ENCODE measurements at regions not wholly inside any gene's neighbourhood (a gene's known extent, or its start where the extent isn't known, plus 50 kb on each side); places are given as distances from the start of the nearest gene placed in this dataset.
"Not testable (repeated sequence)": the region's sequence is repeated elsewhere in the genome, so short reads cannot be mapped to it uniquely, and the experiment has no call there.

DNA sequence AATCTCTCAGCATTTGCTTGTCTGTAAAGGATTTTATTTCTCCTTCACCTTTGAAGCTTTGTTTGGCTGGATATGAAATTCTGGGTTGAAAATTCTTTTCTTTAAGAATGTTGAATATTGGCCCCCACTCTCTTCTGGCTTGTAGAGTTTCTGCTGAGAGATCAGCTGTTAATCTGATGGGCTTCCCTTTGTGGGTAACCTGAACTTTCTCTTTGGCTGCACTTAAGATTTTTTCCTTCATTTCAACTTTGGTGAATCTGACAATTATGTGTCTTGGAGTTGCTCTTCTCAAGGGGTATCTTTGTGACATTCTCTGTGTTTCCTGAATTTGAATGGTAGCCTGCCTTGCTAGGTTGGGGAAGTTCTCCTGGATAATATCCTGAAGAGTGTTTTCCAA lies 189.4 kb downstream of the TTC6 start:
- DNase-seq (ENCODE audit: low read depth in 4 of 4, low spot score in 3 of 4) = not testable (repeated sequence)

DNA sequence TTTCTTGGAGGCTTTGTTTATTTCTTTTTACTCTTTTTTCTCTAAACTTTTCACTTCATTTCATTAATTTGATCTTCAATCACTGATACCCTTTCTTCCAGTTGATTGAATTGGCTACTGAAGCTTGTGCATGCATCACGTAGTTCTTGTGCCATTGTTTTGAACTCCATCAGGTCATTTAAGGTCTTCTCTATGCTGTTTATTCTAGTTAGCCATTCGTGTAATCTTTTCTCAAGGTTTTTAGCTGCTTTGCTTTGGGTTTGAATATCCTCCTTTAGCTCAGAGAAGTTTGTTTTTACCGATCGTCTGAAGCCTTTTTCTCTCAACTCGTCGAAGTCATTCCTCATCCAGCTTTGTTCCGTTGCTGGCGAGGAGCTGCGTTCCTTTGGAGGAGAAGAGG lies 189.9 kb downstream of the TTC6 start:
- not testable (repeated sequence) for DNase-seq (ENCODE audit: low read depth in 4 of 4, low spot score in 3 of 4)

DNA sequence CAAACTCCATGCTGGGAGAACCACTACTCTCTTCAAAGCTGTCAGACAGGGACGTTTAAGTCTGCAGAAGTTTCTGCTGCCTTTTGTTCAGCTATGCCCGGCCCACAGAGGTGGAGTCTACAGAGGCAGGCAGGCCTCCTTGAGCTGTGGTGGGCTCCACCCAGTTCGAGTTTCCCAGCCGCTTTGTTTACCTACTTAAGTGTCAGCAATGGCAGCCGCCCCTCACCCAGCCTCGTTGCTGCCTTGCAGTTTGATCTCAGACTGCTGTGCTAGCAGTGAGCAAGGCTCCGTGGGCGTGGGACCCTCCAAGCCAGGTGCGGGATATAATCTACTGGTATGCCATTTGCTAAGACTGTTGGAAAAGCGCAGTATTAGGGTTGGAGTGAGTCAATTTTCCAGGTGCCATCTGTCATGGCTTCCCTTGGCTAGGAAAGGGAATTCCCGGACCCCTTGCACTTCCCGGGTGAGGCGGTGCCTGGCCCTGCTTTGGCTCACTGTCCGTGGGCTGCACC lies 190.7 kb downstream of the TTC6 start:
- not testable (repeated sequence) for DNase-seq (ENCODE audit: low read depth in 4 of 4, low spot score in 3 of 4)

DNA sequence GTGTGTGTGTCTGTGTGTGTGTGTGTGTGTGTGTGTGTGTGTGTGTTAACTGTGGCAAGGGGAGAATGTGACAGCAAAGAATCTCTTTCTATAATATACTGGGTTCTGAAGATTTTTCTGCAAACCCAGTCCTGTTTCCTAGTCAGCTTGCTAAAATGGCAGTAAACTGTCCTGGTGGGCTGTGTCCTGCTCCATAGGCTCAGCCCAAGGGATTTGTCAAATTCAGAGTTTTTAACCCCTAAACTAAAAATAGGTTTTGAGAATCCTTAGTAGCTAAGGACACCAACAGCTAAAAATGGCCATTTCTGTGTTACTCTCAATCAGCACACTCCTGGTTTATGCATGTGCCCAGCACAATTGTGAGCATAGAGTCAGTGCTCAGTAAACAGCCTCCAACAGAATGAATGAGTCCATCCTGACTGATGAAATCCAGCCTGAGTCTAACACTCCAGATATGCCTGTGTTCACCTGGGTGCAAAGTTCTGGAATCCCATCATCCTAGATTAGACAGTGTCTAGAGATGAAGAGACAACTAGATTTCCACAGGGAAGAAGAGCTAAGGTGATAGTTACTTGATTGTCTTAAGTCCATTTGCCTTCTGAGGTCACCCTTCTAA lies 192.6 kb downstream of the TTC6 start:
- DNase-seq (ENCODE audit: low read depth in 4 of 4, low spot score in 3 of 4) = no peak

DNA sequence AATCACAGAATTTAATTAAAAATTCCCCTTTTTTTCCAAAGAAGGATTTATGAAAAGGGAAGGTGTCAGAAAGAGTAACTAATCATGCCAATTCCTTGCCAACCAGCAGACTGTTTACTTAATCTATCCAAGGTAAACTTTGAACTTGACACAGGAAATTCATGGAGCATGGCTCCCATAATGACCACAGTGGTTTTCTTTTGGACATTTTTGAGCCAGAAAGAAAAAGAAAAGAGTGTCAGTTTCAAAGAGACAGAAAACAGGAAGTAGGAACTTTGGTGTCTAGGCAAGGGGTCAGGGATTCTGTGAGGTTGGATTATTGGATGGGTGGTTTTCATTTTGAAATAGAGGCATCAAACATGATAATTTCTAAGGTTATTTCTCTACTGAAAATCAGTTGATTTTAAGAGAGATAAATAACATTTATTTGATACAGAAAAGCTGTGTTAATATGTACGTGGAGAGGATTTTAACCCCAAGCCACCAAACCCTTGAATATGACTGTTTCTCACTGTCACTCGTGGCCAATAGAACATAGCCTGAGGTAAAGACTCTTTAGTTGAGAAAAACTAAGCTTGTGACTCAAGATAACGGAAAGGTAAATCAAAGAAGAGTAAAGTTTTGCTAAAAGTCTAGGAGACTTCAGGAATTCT lies 196.1 kb downstream of the TTC6 start:
- peak in 3 of 4 donors; percentile 3 to 9 (median 5) for DNase-seq (ENCODE audit: low read depth in 4 of 4, low spot score in 3 of 4)

DNA sequence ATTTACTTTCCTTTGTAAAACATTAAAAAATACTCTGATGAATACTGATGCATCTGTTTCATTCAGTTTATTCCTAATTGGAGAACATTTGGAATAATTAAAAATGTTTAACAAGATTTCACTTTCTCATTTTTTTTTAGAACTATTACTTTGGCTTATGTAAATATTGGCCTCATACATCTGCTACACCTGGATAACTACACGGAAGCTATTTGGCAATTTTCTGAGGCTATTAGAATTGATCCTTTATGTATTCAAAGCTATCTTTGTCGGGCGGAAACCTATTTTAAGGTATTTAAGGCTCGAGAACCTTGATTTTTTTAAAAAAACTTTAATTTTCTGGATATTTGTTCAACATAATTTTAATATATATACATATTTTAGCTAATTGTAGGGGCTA lies 196.7 kb downstream of the TTC6 start:
- no peak for DNase-seq (ENCODE audit: low read depth in 4 of 4, low spot score in 3 of 4)

DNA sequence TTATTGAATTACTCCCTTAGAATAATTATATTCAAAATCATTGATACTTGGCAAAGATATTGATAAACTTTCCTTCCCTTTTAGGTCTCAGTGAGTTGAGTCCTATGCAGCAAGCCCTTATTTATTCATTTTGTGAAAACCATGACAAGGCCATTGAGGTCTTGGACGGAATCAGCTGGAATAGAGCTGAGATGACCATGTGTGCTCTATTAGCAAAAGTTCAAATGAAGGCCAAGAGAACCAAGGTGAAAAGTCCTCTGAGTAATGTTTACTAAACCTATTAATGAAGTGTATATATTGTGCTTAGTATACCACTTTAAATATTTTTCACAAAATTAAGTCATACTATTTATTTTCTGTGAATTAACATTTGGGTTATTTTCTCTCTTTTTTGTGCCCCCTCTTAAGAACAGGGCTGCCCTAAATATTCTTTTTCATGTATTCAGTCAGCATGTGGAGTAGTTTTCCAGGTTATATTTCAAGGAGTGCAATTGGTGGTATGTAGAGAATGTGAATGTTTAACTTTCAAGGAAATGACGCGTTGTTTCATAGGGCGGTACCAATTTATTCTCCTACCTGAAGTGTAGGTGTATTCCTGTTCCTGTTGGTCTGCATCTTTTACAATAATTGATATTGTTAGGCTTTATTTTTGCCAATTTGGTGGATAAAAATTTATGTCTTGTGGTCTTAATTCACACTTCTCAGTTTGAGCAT lies 201.4 kb downstream of the TTC6 start:
- DNase-seq (ENCODE audit: low read depth in 4 of 4, low spot score in 3 of 4) = no peak

DNA sequence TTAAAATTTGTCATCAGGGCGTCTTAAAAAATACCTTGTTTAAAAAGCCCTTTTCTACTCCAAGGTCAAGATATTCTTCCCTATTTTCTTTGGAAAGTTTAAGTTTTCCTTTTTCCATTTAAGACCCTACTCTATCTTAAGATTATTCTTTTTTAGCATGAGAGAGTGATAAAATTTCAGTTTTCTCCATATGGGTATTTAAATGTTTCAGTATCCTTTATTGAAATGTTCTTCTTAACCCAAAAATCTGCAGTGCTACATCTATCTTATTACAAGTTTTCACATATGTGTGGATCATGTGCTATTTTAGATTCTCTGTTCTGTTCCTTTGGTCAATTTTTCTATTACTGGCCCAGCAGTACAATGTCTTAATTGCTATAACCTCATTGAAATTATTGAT lies 202.2 kb downstream of the TTC6 start:
- no peak for DNase-seq (ENCODE audit: low read depth in 4 of 4, low spot score in 3 of 4)

DNA sequence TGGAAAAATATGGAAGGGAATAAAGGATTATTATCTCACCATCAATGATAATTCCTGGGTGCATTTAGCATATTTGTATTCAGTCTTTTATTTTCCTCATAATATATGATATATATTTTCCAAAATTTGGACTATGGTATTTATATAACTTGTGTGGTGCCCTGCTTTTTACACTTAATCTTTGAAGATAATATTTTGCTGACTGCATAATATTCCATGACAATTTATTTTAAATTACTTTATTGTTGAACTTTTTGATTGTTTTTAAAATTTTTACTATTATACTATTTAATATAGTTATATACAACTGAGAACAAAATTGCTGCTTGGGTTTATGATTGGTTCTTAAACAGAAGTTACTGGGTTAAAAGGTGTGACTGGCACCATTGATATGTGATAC lies 212.3 kb downstream of the TTC6 start:
- no peak for DNase-seq (ENCODE audit: low read depth in 4 of 4, low spot score in 3 of 4)

DNA sequence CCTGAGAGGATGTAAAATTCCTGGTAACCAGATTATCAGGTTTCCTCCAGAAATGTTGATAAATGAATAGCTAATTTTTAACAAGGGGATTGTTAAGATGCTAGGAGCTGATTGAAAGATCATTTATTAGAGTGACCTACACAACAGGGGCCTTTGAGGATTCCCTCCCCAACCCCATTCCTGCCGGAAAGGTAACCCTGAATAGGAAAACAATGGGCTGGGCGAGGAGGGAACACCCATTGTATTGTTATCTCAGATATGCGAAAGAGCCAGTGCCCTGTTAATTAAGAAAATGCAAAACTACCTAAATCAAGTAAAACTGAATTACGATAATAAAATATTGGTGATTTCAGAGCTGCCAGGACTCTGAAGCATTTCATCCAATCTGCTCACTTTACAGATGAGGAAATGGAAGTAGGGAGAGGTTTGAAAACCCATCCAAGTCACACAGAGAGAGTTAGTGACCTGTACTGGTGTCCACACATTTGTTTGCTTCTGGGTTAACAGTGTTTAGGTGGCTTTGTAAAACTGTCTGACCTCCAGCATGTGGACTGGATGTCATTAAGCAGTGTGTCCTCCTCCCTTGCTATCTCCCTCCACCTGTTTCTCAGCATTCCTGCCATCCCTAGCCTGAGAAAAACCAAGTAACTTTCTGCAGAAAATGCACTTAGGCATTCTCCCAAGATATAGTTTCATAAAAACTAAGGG lies 214.8 kb downstream of the TTC6 start:
- no peak for DNase-seq (ENCODE audit: low read depth in 4 of 4, low spot score in 3 of 4)

DNA sequence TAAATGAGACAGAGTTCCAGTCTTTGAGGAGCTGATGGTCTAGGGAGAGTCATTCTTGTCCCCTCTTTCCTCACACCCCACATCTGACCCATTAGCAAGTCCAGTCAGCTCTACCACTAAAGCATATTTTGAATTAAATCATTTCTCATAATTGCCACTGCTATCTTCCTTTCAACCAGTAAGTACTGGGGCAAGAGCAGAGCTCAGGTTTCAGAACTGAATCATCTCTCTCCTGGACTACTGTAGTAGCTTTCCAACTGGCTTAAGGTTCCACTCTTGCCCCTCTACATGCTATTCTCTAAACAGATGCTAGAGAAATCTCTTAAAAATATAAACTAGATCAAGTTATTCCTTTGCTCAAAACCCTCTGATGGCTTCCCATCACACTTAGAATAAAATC lies 218.3 kb downstream of the TTC6 start:
- no peak for DNase-seq (ENCODE audit: low read depth in 4 of 4, low spot score in 3 of 4)

DNA sequence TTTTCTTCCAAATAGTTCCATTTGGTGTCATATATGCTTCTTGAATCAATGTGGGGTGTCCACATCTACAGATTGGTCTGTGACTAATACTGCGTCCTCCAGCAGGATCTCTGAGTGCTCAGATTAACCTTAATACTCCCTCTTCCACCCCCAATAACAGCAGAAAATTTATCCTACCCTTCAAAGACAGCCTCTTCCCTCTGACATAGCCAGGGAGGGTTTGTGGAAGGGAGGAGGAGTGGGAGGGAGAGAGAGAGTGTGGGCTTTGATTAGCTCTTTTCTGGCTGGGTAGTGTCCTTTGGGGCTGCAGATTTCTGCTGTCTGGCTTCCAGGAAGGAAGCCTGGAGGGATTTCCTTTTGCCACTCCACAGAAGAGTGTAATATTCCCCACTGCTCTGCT lies 220.7 kb downstream of the TTC6 start:
- no peak for DNase-seq (ENCODE audit: low read depth in 4 of 4, low spot score in 3 of 4)

DNA sequence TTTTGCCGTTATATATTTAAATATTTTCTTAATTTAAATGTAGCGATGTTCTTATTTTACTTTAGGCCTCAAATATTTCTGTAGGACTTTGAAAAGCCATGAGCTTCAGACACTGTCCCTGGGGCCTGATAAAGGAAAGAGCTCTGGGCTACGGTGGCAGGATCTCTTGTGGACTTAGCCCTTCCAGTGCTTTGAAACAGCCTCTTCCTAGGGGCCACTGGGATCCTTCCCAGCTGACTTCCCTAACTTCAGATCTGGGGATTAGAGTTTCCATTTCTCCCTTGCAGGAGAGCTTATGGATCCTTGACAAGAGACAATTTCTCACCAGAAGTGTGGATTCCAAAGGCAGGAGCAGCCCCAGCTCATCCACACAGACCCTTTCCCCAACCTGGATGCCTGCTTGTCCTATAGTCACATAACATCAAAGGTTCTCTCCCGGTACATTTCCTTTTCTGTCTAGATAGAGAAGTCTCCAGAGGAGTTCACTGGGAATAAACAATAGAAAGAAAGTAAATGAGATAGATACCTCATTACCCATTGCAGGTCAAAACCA lies 221.4 kb downstream of the TTC6 start:
- DNase-seq (ENCODE audit: low read depth in 4 of 4, low spot score in 3 of 4) = no peak

DNA sequence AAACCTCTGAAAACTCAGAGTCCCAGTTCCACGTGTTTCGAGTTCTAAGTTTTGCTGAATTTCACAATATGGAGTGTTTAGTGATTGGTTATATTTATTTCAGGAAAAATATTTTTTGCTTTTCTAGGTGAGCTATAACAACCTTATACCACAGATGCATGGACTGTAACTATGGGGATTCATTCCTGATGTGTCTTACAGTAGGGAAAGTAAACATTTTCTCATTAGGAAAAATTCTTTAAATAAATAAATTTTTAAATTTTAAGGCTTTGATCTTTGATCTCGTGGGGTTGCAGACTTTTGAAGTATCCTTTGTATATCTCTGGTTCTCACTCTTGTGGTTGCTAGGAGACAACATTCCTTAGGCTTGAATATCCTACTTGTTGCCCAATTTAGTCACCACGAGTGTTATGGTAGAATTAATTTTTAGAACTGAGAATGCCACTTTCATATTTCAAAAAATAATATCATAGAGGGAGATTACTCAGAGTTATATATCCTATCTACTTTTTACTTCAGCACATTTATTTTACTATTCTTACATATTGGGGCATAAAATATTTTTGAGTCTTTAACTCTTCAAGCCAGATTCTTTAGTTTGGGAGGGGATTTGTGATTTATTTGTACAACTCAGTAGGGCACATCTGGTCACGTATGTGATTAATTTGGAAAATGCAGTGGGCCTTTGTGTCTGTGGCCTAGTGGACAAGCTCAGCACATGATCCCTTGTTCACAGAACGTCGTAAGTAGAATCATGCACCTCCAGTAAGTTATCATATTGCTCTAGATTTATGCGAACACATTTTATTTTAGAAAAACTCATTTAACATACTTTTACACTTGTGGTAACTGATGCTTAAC lies 224.0 kb downstream of the TTC6 start:
- no peak for DNase-seq (ENCODE audit: low read depth in 4 of 4, low spot score in 3 of 4)

DNA sequence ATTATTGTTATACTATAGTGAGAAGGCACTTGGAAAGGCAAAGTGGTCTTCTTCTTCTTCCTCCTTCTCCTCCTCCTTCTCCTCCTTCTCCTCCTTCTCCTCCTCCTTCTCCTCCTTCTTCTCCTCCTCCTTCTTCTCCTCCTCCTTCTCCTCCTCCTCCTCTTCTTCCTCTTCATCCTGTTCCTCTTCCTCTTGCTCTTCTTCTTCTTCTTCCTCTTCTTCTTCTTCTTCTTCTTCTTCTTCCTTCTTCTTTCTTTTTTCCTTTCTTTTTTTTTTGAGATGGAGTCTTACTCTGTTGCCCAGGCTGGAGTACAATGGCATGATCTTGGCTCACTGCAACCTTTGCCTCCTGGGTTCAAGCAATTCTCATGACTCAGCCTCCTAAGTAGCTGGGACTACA lies 225.4 kb downstream of the TTC6 start:
- DNase-seq (ENCODE audit: low read depth in 4 of 4, low spot score in 3 of 4) = not testable (repeated sequence)

DNA sequence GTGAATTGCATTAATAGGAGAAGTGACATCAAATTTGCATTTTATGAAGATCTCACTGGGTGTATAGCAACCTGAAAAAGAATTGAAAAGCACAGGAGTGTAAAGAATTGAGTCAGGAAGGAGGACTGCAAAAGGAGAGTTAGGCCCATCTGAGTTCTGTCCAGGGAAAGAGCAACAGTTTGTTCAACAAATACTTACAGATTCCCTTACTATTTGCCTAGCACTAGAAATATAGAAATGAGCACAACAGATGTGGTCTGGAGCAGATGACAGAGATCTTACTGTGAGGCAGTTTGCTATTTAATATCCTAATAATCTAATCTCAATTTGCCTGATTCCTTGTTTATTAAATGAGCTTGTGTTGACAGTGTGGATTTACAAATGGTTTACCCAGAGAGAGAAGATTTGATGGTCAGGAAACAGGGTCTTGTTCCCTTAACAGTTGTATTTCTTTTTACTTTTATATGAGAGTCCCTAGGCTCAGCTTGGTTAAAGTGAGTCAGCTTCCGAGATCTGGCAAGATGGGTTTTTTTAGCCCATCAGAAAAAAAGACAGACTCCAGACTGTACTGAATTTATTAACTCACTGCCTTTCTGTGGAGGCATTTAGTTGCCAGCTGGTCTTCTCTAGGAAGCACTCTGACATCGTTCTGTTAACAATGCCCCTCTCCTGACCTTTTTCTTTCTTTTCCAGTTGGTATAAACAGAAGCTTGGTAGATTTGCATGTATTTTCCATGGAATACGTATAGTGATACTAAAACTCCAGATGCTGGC lies 229.7 kb downstream of the TTC6 start:
- DNase-seq (ENCODE audit: low read depth in 4 of 4, low spot score in 3 of 4) = no peak

DNA sequence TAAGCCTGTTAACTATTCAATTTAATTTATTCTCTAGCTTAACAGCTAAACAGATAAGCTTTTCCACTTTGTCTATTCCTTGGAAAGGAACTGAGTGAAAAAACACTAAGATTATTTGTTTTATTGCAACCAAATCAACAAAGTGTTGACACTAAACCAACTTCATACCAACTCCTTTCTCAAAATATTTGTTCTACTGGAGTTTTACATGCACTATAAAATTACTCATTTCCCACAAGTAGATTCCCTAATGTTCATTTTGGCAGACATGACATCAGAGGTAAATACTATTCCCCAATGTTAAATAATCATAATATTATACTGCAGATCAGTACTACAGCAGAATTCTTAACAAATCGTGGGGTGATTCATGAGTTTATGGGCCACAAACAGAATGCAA lies 231.4 kb downstream of the TTC6 start:
- DNase-seq (ENCODE audit: low read depth in 4 of 4, low spot score in 3 of 4) = no peak

DNA sequence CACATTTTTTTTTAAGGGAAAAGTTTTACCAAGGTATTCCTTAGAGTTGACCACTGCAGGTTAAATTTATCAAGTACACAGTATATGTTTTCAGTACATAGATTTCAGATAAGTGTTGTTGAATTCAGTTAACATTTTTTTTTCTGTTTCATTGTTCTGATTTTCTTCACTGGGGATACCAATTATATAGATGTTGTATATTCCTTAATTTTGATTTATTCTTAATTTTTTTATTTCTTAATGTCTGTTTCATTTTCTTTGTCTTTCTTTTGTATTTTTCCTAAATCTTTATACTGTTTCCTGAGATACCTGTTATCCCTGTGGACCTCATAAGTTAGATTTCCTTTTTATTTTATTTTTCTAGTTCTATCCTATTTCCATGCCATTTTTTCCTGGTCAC lies 234.8 kb downstream of the TTC6 start:
- DNase-seq (ENCODE audit: low read depth in 4 of 4, low spot score in 3 of 4) = no peak

DNA sequence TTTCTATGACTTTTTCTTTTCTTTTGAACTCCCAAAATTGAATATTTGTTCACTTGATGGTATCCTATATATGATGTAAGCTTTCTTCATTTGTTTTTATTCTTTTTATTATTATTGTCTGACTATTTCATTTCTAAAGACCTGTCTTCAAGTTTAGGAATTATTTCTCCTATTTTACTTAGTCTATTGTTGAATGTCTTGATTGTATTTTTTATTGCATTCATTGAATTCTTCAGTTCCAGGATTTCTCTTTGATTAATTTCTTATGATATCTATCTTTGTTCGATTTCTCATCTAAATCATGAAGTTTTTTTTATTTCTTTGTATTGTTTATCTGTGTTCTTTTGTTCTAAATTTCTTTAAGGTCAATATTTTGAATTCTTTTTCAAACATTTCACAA lies 238.8 kb downstream of the TTC6 start:
- DNase-seq (ENCODE audit: low read depth in 4 of 4, low spot score in 3 of 4) = no peak
